NCI-H146 (cell line): ENCODE measurements at regions not wholly inside any gene's neighbourhood (a gene's known extent, or its start where the extent isn't known, plus 50 kb on each side); places are given as distances from the start of the nearest gene placed in this dataset.
"Not testable (repeated sequence)": the region's sequence is repeated elsewhere in the genome, so short reads cannot be mapped to it uniquely, and the experiment has no call there.

ENCODE experiments used
- DNase-seq: peaks from one replicate; lab custom pipeline; 2025; lab: John Stamatoyannopoulos, UW

GRCh38 chr6:81344026-81344425 is 408.5 kb downstream of the TENT5A start:
- DNase-seq = not testable (repeated sequence)

- no peak for DNase-seq
Observed at GRCh38 chr6:81340946-81341345, 411.5 kb downstream of the TENT5A start.

- no peak for DNase-seq
Observed at GRCh38 chr6:81331526-81331925, 421.0 kb downstream of the TENT5A start.

DNA sequence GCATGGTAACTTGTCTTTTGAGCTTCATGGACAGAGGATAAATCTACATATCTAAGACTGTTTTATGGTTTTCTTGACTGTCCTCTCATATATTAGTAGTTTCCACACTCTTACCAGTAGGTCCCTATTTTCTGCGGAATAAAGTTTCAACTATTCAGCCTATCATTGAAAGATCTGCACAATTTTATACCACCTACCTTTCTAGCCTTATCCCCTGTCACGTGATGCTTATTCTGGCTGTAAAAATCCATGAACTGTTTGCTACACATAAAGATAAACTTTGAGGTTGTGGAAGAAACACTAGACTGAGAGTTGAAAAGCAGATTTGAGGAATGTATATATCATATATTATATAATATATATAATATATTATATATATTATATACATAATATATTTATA is 423.8 kb downstream of the TENT5A start:
- DNase-seq = no peak

DNA sequence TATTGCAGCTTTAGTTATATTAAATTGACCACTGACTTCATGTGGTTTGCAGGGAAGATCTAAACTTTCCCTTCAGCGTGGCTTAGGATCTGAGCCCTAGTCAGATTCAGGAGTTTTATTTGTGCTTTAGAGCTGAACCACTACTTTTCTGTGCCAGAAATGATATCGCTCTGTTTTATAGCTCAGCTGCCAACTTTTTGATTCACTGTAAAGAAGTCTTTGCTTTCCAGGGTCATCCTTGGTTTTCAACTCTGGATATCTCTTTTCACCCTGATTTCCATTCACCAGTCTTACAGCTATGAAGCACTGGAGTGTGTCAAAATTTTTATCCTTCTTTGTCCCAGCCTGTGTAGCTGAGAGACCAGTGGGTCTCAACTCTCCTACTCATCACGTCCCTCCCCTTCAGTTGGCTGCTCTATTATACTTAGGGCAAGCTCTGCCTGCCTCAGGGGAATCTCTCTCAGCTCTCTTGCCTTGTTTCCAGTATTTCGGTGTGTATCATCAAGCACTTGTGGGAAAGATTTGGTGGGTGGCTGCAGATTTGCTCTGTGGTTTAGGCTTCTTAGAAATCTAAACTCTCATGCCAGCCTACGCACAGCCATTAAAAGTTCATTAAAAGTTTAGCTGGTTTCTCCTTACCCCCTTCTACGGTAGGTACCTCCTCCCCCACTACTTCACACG is 425.5 kb downstream of the TENT5A start:
- no peak for DNase-seq

- no peak for DNase-seq
Observed at GRCh38 chr6:81309811-81310210, 442.7 kb downstream of the TENT5A start.

- no peak for DNase-seq
Observed at GRCh38 chr6:81308577-81309279, 443.8 kb downstream of the TENT5A start.

DNA sequence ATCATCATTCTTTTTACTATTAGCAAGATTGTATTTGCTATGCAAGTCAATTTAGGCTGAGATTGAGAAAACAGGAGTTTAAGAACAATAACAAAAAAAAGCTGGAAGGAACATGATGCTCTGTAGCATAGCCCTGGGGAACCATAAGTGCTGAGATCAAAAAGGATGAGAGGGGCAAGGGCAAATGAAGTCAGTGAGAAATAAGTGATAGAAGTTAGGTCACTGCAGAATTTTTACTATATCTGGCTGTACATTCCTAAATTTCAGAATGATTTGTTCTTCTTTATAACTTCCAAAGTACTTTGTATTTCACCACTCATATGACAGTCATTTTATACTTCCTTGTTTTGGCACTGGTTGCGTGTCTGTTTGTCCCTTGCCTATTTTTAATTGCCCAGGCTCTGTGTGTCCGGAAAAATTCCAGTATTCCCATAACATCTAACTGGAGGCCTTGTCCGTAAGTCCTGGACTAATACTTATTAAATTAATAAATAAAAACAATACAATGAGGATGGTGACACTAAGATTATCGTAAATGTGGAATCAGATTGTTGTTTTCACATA is 444.7 kb downstream of the TENT5A start:
- no peak for DNase-seq

GRCh38 chr6:81304466-81304865 is 448.0 kb downstream of the TENT5A start:
- DNase-seq = no peak

- DNase-seq = no peak
Observed at GRCh38 chr6:81300961-81301360, 451.5 kb downstream of the TENT5A start.

DNA sequence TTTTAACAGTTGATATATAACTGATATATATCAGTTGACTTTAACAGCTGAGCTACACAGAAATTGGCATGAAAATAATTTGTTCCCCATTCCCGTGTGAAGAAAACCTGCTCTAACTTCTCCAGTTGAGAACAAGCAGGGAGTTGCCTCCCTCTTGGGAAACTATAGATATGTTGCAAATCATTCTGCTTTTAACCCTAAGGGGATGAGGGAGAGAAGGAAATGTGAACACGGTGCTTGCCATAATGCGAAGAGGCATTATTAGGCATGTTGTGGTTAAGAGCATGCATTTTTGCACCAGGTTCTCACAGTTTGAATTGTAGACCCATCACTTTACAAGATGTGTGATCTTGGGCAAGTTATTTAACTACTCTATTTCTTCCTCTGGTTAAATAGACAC is 453.7 kb downstream of the TENT5A start:
- no peak for DNase-seq

DNA sequence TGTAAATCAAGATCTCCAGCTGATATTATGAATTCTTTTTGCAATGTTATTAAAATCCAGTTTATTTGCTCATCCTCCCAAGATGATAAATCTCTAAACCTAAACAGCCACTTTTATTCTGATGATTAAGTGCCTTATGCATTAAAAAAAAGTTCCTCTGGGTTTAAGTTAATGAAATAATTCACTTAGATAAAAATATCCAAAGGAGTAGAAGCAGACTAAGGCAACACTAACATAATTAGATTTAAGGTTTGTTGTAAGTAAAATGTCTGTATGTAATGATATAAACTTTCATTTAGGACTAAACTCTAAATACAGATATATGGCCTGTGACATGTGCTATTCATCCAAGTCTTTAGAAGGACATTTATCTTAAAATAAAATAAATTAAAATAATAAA is 457.2 kb downstream of the TENT5A start:
- DNase-seq = no peak

DNA sequence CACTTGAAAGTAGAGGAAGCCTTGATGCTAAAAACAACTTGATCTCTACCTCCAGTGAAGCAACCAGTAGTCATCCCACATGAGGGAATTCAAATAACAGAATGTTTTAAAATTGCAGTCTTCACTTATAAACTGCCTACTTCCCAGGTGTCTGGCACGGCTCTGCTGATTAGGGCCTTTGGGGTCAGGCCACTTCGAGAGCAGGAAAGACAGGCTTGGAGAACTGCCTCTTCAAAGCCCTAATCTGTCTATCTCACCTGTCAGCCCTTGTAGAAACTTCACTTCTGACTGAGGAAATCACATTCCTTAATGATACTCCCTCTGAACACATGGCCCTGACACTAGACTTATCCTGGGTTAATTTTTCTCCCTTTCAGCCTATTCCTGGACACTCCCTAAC is 458.6 kb downstream of the TENT5A start:
- no peak for DNase-seq

- DNase-seq = no peak
Observed at GRCh38 chr6:81289229-81289628, 463.3 kb downstream of the TENT5A start.

DNA sequence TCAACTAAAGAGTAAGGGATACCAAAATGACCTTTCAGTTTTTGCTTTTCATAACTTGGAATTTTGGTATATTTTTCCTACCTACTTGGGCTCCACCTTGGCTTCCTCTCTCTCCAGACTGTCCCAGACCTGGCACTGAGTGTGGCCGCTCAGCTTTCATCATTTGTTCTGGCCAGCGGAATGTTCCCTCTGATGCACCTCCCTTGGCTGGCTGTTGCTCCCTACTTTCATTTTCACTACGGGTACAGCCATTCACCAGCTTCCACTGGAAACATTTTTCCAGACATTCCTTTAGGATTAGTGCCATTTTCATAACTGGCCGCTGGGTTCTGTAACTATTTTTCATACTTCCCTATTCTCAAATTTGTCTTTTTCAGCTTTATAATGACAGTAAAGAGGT is 487.4 kb downstream of the TENT5A start:
- DNase-seq = no peak

DNA sequence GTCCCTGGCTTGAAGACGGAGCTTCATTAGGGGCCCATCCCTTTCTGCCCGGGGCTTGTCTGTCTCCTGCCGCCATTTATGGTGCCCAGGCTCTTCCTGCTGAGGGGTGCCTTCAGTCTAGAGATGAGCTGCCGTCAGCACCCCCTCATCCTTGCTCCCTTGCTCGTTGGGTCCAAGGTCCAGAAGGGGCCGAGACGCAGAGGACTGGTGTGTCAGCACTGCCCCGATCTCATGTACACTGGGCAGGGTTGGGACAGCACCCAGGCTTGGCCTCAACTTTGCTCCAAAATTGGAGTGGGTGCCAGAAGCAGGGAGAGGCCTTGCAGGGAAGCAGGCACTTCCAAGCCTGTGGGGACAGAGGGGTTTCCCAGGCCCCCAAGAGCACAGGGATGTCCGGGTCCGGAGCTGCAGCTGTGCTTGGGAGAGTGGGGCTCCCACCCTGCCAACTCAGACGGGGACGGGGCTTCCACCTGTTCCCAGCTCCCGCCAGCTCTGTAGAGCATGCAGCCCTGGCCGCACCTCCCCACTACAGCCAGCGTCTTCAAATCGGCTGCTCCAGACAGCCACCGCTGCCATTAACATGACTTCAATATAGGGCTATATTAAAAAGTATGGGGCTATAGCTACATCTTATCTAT is 488.8 kb downstream of the TENT5A start:
- no peak for DNase-seq

GRCh38 chr6:81262656-81263055 is 489.8 kb downstream of the TENT5A start:
- DNase-seq = no peak

DNA sequence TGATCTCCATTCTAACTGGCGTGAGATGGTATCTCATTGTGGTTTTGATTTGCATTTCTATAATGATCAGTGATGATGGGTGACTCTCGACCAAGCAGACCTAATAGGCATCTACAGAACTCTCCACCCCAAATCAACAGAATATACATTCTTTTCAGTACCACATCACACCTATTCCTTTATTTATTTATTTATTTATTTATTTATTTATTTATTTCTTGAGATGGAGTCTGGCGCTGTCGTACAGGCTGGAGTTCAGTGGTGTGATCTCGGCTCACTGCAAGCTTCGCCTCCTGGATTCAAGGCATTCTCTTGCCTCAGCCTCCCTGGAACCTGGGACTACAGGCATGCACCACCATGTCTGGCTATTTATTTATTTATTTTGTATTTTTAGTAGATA is 496.3 kb downstream of the TENT5A start:
- DNase-seq = not testable (repeated sequence)

DNA sequence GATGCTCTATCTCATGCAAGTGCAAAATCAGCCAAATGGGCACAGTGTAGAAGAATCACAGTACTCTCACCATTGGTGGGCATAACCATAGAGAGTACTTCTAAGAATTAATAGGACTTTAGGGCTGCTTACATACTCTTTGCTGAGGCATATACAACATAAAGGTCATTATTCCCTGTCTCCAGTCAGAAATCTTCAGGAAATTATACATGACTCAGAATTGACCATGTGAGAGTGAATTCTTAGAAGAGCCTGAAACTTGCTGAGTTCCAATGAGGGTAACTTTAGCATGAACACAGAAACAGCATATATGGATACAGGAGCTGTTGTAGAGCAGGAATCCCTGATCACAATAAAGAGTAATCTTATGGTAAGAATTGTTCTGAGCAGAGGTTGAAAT is 498.7 kb downstream of the TENT5A start:
- DNase-seq = no peak

- no peak for DNase-seq
Observed at GRCh38 chr6:81252231-81252630, 500.2 kb downstream of the TENT5A start.

- DNase-seq = no peak
Observed at GRCh38 chr6:81246200-81246599, 506.3 kb downstream of the TENT5A start.

GRCh38 chr6:81242624-81243023 is 509.9 kb downstream of the TENT5A start:
- DNase-seq = no peak
